Heart left ventricle (tissue), 16 donors: ENCODE measurements at regions not wholly inside any gene's neighbourhood (a gene's known extent, or its start where the extent isn't known, plus 50 kb on each side); places are given as distances from the start of the nearest gene placed in this dataset.

Experiments used
- ATAC-seq, 4 donors: fragments of 200-7000 bp; cut with Tn5 transposase; one replicate each; pipeline ENCODE4 v1.9.1; 2020 to 2022; ENCODE audit warnings: moderate library complexity in 4 of 4, mild to moderate bottlenecking in 3 of 4, moderate number of reproducible peaks in 1 of 4
- DNase-seq, 5 donors: peaks; one replicate each; pipeline ENCODE4 v3.0.0-alpha.2; 2020
- H3K27ac ChIP-seq, 12 donors: fragments of 200-600 bp; sonication (generic) in 4 of 12; one replicate each; pipeline versions ENCODE4 v1.5.0 to v1.8.0; 2016 to 2022; ENCODE audit warnings: mild to moderate bottlenecking in 2 of 12
- H3K27me3 ChIP-seq, 9 donors: fragments of 200-600 bp; sonication (generic) in 2 of 9; one replicate each; pipeline versions ENCODE4 v1.5.1 to v1.8.0; 2016 to 2022; ENCODE audit warnings: mild to moderate bottlenecking in 3 of 9
- H3K36me3 ChIP-seq, 9 donors: fragments of 200-600 bp; sonication (generic) in 2 of 9; one replicate each; pipeline versions ENCODE4 v1.5.0 to v1.8.0; 2018 to 2022; ENCODE audit warnings: mild to moderate bottlenecking in 2 of 9
- H3K4me1 ChIP-seq, 12 donors: fragments of 200-600 bp; sonication (generic) in 4 of 12; one replicate each; pipeline versions ENCODE4 v1.5.0 to v1.8.0; 2016 to 2022; ENCODE audit warnings: mild to moderate bottlenecking in 3 of 12
- H3K4me3 ChIP-seq, 12 donors: fragments of 200-600 bp; sonication (generic) in 4 of 12; one replicate each; pipeline versions ENCODE4 v1.5.0 to v1.8.0; 2017 to 2022; ENCODE audit warnings: mild to moderate bottlenecking in 9 of 12, moderate library complexity in 4 of 12
- H3K9me3 ChIP-seq, 12 donors: fragments of 200-600 bp; sonication (generic) in 4 of 12; one replicate each; pipeline versions ENCODE4 v1.5.0 to v1.8.0; 2016 to 2022; ENCODE audit warnings: mild to moderate bottlenecking in 1 of 12
- POLR2A ChIP-seq, 2 donors: fragments of 450-650 bp; IDR thresholded peaks; one replicate each; pipeline ENCODE4 v1.6.1; 2017; ENCODE audit warnings: antibody characterized with exemption in 2 of 2, mild to moderate bottlenecking in 2 of 2, moderate library complexity in 2 of 2
- WGBS, 4 donors: extraction: QIAGEN DNeasy Blood & Tissue Kit in 2 of 4; methylation state at CpG; one replicate each; pipeline versions ENCODE4 v1.1.5 to v1.1.7; 2013 to 2018; 5-methylcytosine and 5-hydroxymethylcytosine counted together
- intact Hi-C, 10 donors: fragments of 100-400 bp; cut with DNase I; formaldehyde crosslinking; loops; one replicate each; pipeline versions ENCODE4 v1.11.1 to v1.14.2; 2022
- TF ChIP-seq, protein P1 (sequence below), 12 donors: fragments of 200-600 bp; sonication (generic) in 4 of 12; IDR thresholded peaks; one replicate each; pipeline versions ENCODE4 v1.5.0 to v1.8.0; 2018 to 2022; ENCODE audit warnings: antibody characterized with exemption in 12 of 12, mild to moderate bottlenecking in 5 of 12
- donor health status: ischemic (EF 13 %, LVEDD 7.1; RV severe dilation, severe dysfunction).
- donor health status: healthy with polysubstance abuse.
- donor health status: DM: no; HTN: yes; CAD: no.
- donor health status: DM: no; HTN: no; CAD: no.
- donor health status: ischemic (EF 25% LVEDD 6.9; RV normal size, moderate dysfunction).
- donor health status: ischemic (EF 25% LVEDD 5.7; RV mildly dilated, moderate dysfunction).
- donor health status: healthy.
- donor health status: DM: yes; HTN: yes; CAD: no.
- donor health status: ischemic (EF 35%, LVEDD 5.7; RV mildly dilated, moderate dysfunction).
- donor health status: nonischemic (EF 11% LVEDD 7.7; RV severe dilation, severe dysfunction).
- donor health status: DM: yes; HTN: yes; CAD: no.
- donor health status: PGD.
- donor health status: ischemic (EF 29% LVEDD 5.4; RV normal size, mild dysfunction).
- donor health status: nonischemic (EF 23%, LVEDD 6.1; RV moderate dilation, normal function).

DNA sequence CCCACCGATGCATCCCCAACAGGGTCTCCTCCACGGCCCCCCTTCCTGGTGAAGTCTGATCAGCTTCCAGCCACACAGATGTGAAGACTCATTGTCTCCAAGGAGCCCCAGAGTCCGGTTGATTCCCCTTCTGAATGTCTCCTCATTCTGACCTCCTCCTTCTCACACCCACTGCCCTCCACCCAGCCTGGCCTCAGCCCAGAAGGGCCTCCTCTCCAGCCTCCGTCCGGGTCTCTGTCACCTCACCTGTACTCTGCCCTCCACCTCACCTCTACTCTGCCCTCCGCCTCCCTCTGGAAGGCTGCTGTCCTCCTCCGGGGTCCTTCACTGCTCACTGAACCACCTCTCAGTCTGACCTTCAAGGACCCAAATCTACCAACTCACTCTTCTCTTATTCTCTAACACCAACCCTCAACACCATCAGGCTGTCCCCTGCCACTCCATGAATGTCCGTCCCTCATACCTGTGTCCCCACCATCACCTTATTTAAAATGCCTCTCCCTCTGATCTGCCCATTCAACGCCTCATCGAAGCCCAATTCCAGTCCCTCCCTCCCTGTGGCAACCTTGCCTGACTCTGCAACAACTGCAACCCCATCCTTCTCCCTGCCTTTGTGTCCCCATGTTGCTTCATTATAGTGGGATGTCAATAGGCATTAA is 201.2 kb downstream of the TOMM20 start:
- Histone ChIP-seq H3K27me3 (no peaks in the 10 kb centered on the region), H3K4me1 (peaks cover 6 to 52% (median 24%) of the 10 kb centered on the region in 12 donors), H3K9me3 (no peaks in the 10 kb centered on the region), H3K27ac (peak overlapping the region in 10 of 12 donors; percentile 35 to 87 (median 48)), H3K4me3 (peak overlapping the region in 3 of 12 donors; percentile 23 to 42 (median 27)), H3K36me3 (no peaks in the 10 kb centered on the region)
- TF ChIP-seq POLR2A (IDR thresholded peaks at IDR 0.05), result no peak
- TF ChIP-seq, protein P1, sequence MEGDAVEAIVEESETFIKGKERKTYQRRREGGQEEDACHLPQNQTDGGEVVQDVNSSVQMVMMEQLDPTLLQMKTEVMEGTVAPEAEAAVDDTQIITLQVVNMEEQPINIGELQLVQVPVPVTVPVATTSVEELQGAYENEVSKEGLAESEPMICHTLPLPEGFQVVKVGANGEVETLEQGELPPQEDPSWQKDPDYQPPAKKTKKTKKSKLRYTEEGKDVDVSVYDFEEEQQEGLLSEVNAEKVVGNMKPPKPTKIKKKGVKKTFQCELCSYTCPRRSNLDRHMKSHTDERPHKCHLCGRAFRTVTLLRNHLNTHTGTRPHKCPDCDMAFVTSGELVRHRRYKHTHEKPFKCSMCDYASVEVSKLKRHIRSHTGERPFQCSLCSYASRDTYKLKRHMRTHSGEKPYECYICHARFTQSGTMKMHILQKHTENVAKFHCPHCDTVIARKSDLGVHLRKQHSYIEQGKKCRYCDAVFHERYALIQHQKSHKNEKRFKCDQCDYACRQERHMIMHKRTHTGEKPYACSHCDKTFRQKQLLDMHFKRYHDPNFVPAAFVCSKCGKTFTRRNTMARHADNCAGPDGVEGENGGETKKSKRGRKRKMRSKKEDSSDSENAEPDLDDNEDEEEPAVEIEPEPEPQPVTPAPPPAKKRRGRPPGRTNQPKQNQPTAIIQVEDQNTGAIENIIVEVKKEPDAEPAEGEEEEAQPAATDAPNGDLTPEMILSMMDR (IDR thresholded peaks at IDR 0.05), result no peak
- ATAC-seq (no peak), DNase-seq (peak in 1 of 5 donors; percentile 6)
- 82 to 87% (median 84%) methylated on average over 10 of the region's 10 CpGs for WGBS, 4 donors
- intact Hi-C loops, result loop anchor here in 4 of 10 donors (5.0 kb wide), 3 partner anchors 35 to 50 kb away; no protein-coding TSS in a partner anchor

DNA sequence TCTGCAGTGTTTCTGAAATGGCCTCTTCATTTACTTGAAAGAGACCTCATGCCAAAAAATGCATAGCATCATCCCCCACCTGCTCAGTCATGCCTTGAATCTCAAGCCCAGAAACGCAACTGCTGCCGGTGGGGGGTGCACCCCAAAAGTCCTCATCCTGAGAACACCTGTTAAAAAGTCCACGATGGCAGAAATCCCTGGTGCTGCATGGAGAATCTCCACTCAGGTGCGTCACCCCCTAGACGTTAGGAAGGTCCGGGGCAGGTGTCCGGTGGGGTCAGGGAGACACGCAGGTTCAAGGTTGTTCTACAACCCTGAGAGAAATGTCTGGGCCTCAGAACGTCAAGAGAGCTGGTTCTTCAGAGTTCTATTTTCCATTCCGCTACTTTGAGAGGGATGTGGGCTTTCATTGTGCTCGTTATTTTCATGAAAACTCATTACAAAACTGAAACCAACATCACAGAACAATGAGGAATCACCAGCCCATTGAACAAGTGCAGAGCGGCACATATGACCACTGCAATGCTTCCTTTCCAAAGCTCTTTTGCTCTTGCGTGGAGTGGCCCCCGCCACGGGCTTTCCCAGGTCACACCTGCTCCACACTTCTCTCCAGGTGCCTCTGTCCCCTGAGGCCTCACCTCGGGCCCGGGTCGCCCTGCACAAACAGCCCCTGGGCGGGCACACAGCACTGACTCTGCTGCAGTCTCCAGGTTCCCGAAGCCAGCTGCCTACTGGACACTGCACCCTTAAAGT is 201.9 kb downstream of the TOMM20 start:
- H3K27me3 ChIP-seq, result no peaks in the 10 kb centered on the region
- peaks cover 6 to 50% (median 27%) of the 10 kb centered on the region in 12 donors for H3K4me1 ChIP-seq
- ATAC-seq, result peak in 2 of 4 donors; percentile 20 to 51
- peak overlapping the region in 10 of 12 donors; percentile 35 to 87 (median 56) for H3K27ac ChIP-seq
- TF ChIP-seq, protein P1 (IDR thresholded peaks at IDR 0.05), result no peak
- TF ChIP-seq POLR2A (IDR thresholded peaks at IDR 0.05), result no peak
- intact Hi-C loops, result loop anchor here in 4 of 10 donors (5.0 kb wide), 3 partner anchors 36 to 51 kb away; no protein-coding TSS in a partner anchor
- H3K4me3 ChIP-seq, result peak overlapping the region in 5 of 12 donors; percentile 12 to 42 (median 27)
- H3K9me3 ChIP-seq, result no peaks in the 10 kb centered on the region
- H3K36me3 ChIP-seq, result no peaks in the 10 kb centered on the region
- WGBS, 4 donors, result 63 to 78% (median 66%) methylated on average over 20 of the region's 20 CpGs
- peak in 1 of 5 donors; percentile 18 for DNase-seq

DNA sequence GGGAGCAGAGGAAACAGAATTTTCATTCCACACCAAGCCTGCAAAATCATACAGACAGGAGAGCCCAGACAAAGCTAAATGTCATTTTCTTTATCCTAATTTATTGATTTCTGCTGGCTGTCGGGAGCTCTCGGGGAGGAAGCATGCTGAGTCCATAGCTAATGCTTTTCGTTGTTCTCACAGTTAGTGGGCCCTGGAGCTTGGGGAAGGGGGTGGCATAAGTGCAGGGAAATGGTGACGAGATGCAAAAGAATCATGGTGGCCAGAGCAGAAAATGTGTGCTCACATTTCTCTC is 202.4 kb downstream of the TOMM20 start:
- peak overlapping the region in 11 of 12 donors; percentile 28 to 87 (median 57) for H3K27ac ChIP-seq
- H3K36me3 ChIP-seq, result no peaks in the 10 kb centered on the region
- H3K27me3 ChIP-seq, result no peaks in the 10 kb centered on the region
- H3K4me1 ChIP-seq, result peaks cover 6 to 53% (median 33%) of the 10 kb centered on the region in 12 donors
- no peaks in the 10 kb centered on the region for H3K9me3 ChIP-seq
- TF ChIP-seq, protein P1 (IDR thresholded peaks at IDR 0.05), result no peak
- TF ChIP-seq POLR2A (IDR thresholded peaks at IDR 0.05), result no peak
- no peak for ATAC-seq
- WGBS, 4 donors, result 52 to 69% (median 57%) methylated on average over 4 of the region's 4 CpGs
- no peak for DNase-seq
- intact Hi-C loops, result loop anchor here in 4 of 10 donors (5.0 kb wide), 3 partner anchors 36 to 51 kb away; no protein-coding TSS in a partner anchor
- H3K4me3 ChIP-seq, result no peak overlapping the region
